ENCODE measurements at regions not wholly inside any gene's neighbourhood (a gene's known extent, or its start where the extent isn't known, plus 50 kb on each side); places are given as distances from the start of the nearest gene placed in this dataset.

DNA sequence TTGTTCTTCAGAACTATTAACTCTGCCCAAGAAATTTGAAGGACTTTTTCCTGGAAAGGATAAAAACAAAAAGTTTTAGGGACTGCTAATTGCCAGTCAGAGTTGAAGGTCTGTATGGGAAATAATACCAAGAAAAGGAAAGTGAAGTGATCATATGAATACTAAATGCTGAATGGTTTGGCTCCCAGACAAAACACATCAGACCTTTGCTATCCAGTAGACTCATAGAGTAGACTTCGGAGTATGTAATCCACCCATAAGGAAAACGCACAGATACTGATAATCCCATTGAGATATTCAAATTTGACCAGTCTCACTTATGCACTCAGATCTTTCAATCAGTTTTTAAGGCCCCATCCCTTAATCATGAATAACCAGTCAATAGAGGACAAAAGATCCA, 319.0 kb upstream of the PTGER4 start:
- intact Hi-C loops (cut with DNase I): no loop called here
- H3K4me1 ChIP-seq: peaks cover 0 to 37% (median 0%) of the 10 kb centered on the region in 12 donors
- WGBS, 4 donors: 41 to 79% (median 68%) methylated on average over 2 of the region's 2 CpGs
- H3K36me3 ChIP-seq: no peaks in the 10 kb centered on the region
- H3K4me3 ChIP-seq: no peak overlapping the region
- H3K9me3 ChIP-seq: peaks cover 0 to 6% (median 0%) of the 10 kb centered on the region in 12 donors
- H3K27me3 ChIP-seq: no peaks in the 10 kb centered on the region
- ATAC-seq: no peak
- TF ChIP-seq POLR2A (IDR thresholded peaks at IDR 0.05): no peak
- TF ChIP-seq, protein P1, sequence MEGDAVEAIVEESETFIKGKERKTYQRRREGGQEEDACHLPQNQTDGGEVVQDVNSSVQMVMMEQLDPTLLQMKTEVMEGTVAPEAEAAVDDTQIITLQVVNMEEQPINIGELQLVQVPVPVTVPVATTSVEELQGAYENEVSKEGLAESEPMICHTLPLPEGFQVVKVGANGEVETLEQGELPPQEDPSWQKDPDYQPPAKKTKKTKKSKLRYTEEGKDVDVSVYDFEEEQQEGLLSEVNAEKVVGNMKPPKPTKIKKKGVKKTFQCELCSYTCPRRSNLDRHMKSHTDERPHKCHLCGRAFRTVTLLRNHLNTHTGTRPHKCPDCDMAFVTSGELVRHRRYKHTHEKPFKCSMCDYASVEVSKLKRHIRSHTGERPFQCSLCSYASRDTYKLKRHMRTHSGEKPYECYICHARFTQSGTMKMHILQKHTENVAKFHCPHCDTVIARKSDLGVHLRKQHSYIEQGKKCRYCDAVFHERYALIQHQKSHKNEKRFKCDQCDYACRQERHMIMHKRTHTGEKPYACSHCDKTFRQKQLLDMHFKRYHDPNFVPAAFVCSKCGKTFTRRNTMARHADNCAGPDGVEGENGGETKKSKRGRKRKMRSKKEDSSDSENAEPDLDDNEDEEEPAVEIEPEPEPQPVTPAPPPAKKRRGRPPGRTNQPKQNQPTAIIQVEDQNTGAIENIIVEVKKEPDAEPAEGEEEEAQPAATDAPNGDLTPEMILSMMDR (IDR thresholded peaks at IDR 0.05): no peak
- DNase-seq: no peak
- no peak overlapping the region for H3K27ac ChIP-seq

DNA sequence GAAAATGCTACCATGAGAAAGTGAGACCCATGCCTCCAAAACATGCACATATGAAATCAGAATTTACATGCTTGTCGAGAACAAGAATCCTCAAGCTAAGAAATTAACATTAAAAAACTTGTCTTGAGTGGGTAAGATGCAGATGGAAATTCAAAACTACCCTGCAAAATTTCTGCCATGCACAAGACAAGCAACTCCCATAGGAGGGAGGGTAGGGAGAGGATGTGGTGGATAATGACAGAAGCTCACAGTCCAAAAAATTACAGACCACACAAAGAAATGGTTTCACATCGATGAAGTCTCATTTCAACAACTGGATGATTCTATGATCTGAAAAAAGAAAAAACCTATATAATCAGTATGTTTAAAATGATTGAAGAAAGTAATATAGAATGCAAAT, 319.9 kb upstream of the PTGER4 start:
- Histone ChIP-seq H3K27ac (no peak overlapping the region), H3K4me1 (peaks cover 0 to 35% (median 0%) of the 10 kb centered on the region in 12 donors), H3K36me3 (no peaks in the 10 kb centered on the region), H3K4me3 (no peak overlapping the region), H3K9me3 (peaks cover 0 to 6% (median 0%) of the 10 kb centered on the region in 12 donors), H3K27me3 (no peaks in the 10 kb centered on the region)
- TF ChIP-seq, protein P1 (IDR thresholded peaks at IDR 0.05): no peak
- TF ChIP-seq POLR2A (IDR thresholded peaks at IDR 0.05): no peak
- ATAC-seq (no peak), DNase-seq (no peak)
- intact Hi-C loops (cut with DNase I): no loop called here
- 74 to 90% (median 80%) methylated on average over 2 of the region's 2 CpGs for WGBS, 4 donors

DNA sequence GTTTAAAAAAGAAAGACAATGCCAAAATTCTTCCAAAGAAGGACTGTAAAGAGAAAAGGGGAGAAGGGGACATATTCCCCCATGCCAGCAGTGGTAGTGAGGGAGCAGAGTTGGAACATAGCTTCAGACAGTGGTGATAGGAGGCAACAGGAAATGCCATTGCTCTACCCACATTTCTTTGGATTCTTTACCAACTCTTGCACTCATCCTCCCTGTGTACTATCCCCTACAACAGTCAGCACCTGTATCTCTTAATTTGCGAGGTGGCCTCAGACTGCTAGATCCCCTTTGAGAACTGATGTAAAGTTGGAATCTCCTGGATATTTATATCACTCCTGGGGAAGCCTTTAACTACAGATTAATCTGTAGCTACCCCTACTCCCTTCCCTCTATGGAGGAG, 320.6 kb upstream of the PTGER4 start:
- no peaks in the 10 kb centered on the region for H3K36me3 ChIP-seq
- intact Hi-C loops (cut with DNase I): no loop called here
- DNase-seq (no peak), ATAC-seq (no peak)
- WGBS, 4 donors: 91 to 95% (median 93%) methylated on average over 1 of the region's 1 CpG
- H3K4me1 ChIP-seq: peaks cover 0 to 31% (median 0%) of the 10 kb centered on the region in 12 donors
- no peaks in the 10 kb centered on the region for H3K27me3 ChIP-seq
- peaks cover 0 to 6% (median 0%) of the 10 kb centered on the region in 12 donors for H3K9me3 ChIP-seq
- TF ChIP-seq, protein P1 (IDR thresholded peaks at IDR 0.05): no peak
- no peak for TF ChIP-seq POLR2A (IDR thresholded peaks at IDR 0.05)
- H3K27ac ChIP-seq: no peak overlapping the region
- H3K4me3 ChIP-seq: no peak overlapping the region

DNA sequence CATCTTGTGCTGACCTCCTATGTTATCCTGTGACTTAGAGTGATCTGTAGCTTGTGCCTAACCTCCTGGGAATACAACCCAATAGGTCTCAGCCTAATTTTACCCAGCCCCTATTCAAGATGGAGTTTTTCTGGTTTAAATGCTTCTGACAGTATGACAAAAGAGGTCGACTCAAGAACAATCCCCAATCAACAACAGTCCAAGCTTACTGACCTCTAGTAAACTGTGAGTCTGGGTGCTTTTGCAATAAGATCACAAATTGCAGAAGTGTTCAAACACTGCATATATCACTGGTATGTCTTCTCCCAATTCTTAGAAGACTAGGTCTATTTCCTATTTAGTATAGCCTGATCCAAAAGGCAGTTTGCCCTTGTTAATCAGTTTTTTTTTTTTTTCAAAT, 323.5 kb upstream of the PTGER4 start:
- Histone ChIP-seq H3K27ac (peak overlapping the region in 1 of 12 donors; percentile 68), H3K9me3 (peaks cover 0 to 19% (median 0%) of the 10 kb centered on the region in 12 donors), H3K4me3 (no peak overlapping the region), H3K27me3 (no peaks in the 10 kb centered on the region), H3K4me1 (peaks cover 0 to 31% (median 0%) of the 10 kb centered on the region in 12 donors), H3K36me3 (no peaks in the 10 kb centered on the region)
- intact Hi-C loops (cut with DNase I): no loop called here
- TF ChIP-seq, protein P1 (IDR thresholded peaks at IDR 0.05): no peak
- no peak for TF ChIP-seq POLR2A (IDR thresholded peaks at IDR 0.05)
- 63 to 73% (median 70%) methylated on average over 1 of the region's 1 CpG for WGBS, 4 donors
- peak in 2 of 4 donors; percentile 45 to 64 for ATAC-seq
- DNase-seq: no peak

Data from heart left ventricle (tissue), 16 donors.